GM12878 (cell line): ENCODE measurements at regions not wholly inside any gene's neighbourhood (a gene's known extent, or its start where the extent isn't known, plus 50 kb on each side); places are given as distances from the start of the nearest gene placed in this dataset.

Experiments used
- EP300 ChIP-seq, 2 experiments: fragments of 150-350 bp in 1 of 2; IDR thresholded peaks; 2 replicates each; pipeline ENCODE4 v1.6.1; 2011 to 2012; ENCODE audit warnings: low read depth in 2 of 2, low read length in 2 of 2, borderline replicate concordance in 1 of 2, improper control_type of control experiment in 1 of 2, inconsistent platforms in 1 of 2; ENCODE audit not compliant: control insufficient read depth in 1 of 2
- EZH2 ChIP-seq: IDR thresholded peaks from 2 replicates; pipeline ENCODE4 v1.6.1; 2012; ENCODE audit warnings: low read depth, mild to moderate bottlenecking, control low read depth, inconsistent platforms, low read length, borderline replicate concordance; ENCODE audit not compliant: control insufficient read depth
- IKZF1 ChIP-seq: fragments of 450-650 bp; conservative IDR thresholded peaks from 2 replicates; pipeline ENCODE4 v1.6.1; 2017; ENCODE audit warnings: antibody characterized with exemption, mild to moderate bottlenecking
- MAX ChIP-seq: IDR thresholded peaks from 2 replicates; pipeline ENCODE4 v1.6.1; 2012; ENCODE audit warnings: low read depth, low read length, improper control_type of control experiment
- POLR2AphosphoS5 ChIP-seq: IDR thresholded peaks from 2 replicates; pipeline ENCODE4 v1.6.1; 2011; ENCODE audit warnings: mild to moderate bottlenecking, low read length, inconsistent platforms
- RELA ChIP-seq: fragments of 450-650 bp; IDR thresholded peaks from 2 replicates; pipeline ENCODE4 v1.8.0; 2014; ENCODE audit warnings: borderline replicate concordance; ENCODE audit not compliant: partially characterized antibody
- TAF1 ChIP-seq: IDR thresholded peaks from 2 replicates; pipeline ENCODE4 v1.6.1; 2011; ENCODE audit warnings: mild to moderate bottlenecking, low read depth, low read length, borderline replicate concordance
- TF ChIP-seq, protein P1 (sequence below), 3 experiments: IDR thresholded peaks in 2 of 3; conservative IDR thresholded peaks in 1 of 3; 2 replicates each; pipeline ENCODE4 v1.5.1; 2011; ENCODE audit warnings: low read depth in 3 of 3, low read length in 3 of 3, mild to moderate bottlenecking in 3 of 3, control low read depth in 2 of 3, moderate library complexity in 2 of 3, inconsistent platforms in 1 of 3, mixed read lengths in 1 of 3; ENCODE audit not compliant: control insufficient read depth in 2 of 3, insufficient read depth in 1 of 3; ENCODE audit errors: extremely low read depth in 1 of 3
- TF ChIP-seq, protein P2 (sequence below): fragments of 450-650 bp; IDR thresholded peaks from 2 replicates; pipeline ENCODE4 v1.6.1; 2018; ENCODE audit warnings: mild to moderate bottlenecking, low read depth, moderate library complexity; ENCODE audit not compliant: partially characterized antibody
- TF ChIP-seq, protein P3 (sequence below): fragments of 450-650 bp; IDR thresholded peaks from 2 replicates; pipeline ENCODE4 v1.6.1; 2017; ENCODE audit warnings: mild to moderate bottlenecking, moderate library complexity

- TF ChIP-seq, protein P1, sequence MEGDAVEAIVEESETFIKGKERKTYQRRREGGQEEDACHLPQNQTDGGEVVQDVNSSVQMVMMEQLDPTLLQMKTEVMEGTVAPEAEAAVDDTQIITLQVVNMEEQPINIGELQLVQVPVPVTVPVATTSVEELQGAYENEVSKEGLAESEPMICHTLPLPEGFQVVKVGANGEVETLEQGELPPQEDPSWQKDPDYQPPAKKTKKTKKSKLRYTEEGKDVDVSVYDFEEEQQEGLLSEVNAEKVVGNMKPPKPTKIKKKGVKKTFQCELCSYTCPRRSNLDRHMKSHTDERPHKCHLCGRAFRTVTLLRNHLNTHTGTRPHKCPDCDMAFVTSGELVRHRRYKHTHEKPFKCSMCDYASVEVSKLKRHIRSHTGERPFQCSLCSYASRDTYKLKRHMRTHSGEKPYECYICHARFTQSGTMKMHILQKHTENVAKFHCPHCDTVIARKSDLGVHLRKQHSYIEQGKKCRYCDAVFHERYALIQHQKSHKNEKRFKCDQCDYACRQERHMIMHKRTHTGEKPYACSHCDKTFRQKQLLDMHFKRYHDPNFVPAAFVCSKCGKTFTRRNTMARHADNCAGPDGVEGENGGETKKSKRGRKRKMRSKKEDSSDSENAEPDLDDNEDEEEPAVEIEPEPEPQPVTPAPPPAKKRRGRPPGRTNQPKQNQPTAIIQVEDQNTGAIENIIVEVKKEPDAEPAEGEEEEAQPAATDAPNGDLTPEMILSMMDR (IDR thresholded peaks at IDR 0.05 in 2 of 3, conservative IDR thresholded peaks at IDR 0.05 in 1 of 3; ENCODE audit: control insufficient read depth in 2 of 3, extremely low read depth in 1 of 3, insufficient read depth in 1 of 3, low read depth in 3 of 3, low read length in 3 of 3) = no peak
- TF ChIP-seq EZH2 = no peak
- TF ChIP-seq, protein P2, sequence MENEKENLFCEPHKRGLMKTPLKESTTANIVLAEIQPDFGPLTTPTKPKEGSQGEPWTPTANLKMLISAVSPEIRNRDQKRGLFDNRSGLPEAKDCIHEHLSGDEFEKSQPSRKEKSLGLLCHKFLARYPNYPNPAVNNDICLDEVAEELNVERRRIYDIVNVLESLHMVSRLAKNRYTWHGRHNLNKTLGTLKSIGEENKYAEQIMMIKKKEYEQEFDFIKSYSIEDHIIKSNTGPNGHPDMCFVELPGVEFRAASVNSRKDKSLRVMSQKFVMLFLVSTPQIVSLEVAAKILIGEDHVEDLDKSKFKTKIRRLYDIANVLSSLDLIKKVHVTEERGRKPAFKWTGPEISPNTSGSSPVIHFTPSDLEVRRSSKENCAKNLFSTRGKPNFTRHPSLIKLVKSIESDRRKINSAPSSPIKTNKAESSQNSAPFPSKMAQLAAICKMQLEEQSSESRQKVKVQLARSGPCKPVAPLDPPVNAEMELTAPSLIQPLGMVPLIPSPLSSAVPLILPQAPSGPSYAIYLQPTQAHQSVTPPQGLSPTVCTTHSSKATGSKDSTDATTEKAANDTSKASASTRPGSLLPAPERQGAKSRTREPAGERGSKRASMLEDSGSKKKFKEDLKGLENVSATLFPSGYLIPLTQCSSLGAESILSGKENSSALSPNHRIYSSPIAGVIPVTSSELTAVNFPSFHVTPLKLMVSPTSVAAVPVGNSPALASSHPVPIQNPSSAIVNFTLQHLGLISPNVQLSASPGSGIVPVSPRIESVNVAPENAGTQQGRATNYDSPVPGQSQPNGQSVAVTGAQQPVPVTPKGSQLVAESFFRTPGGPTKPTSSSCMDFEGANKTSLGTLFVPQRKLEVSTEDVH = no peak
- TF ChIP-seq IKZF1 = no peak
- TF ChIP-seq TAF1 = no peak
- no peak for TF ChIP-seq POLR2AphosphoS5
- no peak for TF ChIP-seq EP300 (IDR thresholded peaks at IDR 0.05; ENCODE audit: borderline replicate concordance in 1 of 2, control insufficient read depth in 1 of 2, low read depth in 2 of 2, low read length in 2 of 2)
- TF ChIP-seq, protein P3, sequence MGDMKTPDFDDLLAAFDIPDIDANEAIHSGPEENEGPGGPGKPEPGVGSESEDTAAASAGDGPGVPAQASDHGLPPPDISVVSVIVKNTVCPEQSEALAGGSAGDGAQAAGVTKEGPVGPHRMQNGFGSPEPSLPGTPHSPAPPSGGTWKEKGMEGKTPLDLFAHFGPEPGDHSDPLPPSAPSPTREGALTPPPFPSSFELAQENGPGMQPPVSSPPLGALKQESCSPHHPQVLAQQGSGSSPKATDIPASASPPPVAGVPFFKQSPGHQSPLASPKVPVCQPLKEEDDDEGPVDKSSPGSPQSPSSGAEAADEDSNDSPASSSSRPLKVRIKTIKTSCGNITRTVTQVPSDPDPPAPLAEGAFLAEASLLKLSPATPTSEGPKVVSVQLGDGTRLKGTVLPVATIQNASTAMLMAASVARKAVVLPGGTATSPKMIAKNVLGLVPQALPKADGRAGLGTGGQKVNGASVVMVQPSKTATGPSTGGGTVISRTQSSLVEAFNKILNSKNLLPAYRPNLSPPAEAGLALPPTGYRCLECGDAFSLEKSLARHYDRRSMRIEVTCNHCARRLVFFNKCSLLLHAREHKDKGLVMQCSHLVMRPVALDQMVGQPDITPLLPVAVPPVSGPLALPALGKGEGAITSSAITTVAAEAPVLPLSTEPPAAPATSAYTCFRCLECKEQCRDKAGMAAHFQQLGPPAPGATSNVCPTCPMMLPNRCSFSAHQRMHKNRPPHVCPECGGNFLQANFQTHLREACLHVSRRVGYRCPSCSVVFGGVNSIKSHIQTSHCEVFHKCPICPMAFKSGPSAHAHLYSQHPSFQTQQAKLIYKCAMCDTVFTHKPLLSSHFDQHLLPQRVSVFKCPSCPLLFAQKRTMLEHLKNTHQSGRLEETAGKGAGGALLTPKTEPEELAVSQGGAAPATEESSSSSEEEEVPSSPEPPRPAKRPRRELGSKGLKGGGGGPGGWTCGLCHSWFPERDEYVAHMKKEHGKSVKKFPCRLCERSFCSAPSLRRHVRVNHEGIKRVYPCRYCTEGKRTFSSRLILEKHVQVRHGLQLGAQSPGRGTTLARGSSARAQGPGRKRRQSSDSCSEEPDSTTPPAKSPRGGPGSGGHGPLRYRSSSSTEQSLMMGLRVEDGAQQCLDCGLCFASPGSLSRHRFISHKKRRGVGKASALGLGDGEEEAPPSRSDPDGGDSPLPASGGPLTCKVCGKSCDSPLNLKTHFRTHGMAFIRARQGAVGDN = no peak
- TF ChIP-seq MAX = no peak
- no peak for TF ChIP-seq RELA
Observed at GRCh38 chr2:204329016-204329415, 216.3 kb upstream of the PARD3B start.
